Panc1 (cell line): ENCODE measurements at regions not wholly inside any gene's neighbourhood (a gene's known extent, or its start where the extent isn't known, plus 50 kb on each side); places are given as distances from the start of the nearest gene placed in this dataset.
"Not testable (repeated sequence)": the region's sequence is repeated elsewhere in the genome, so short reads cannot be mapped to it uniquely, and the experiment has no call there.

Experiments used
- POLR2AphosphoS5 ChIP-seq: IDR thresholded peaks from 2 replicates; pipeline ENCODE4 v1.6.1; 2012; ENCODE audit warnings: mild to moderate bottlenecking, low read depth, low read length, moderate library complexity
- TCF7L2 ChIP-seq: IDR thresholded peaks from 2 replicates; pipeline ENCODE4 v1.6.1; 2011; ENCODE audit warnings: mild to moderate bottlenecking, low read depth, low read length, inconsistent platforms
- TF ChIP-seq, protein P1 (sequence below): fragments of 450-650 bp; IDR thresholded peaks from 2 replicates; pipeline ENCODE4 v1.5.1; 2017; ENCODE audit warnings: mild to moderate bottlenecking
- TF ChIP-seq, protein P2 (sequence below), 2 experiments: IDR thresholded peaks; 2 replicates each; pipeline ENCODE4 v1.6.1; 2011 to 2012; ENCODE audit warnings: low read depth in 2 of 2, control low read depth in 1 of 2, low read length in 1 of 2, mild to moderate bottlenecking in 1 of 2, moderate library complexity in 1 of 2; ENCODE audit not compliant: insufficient read depth in 1 of 2

DNA sequence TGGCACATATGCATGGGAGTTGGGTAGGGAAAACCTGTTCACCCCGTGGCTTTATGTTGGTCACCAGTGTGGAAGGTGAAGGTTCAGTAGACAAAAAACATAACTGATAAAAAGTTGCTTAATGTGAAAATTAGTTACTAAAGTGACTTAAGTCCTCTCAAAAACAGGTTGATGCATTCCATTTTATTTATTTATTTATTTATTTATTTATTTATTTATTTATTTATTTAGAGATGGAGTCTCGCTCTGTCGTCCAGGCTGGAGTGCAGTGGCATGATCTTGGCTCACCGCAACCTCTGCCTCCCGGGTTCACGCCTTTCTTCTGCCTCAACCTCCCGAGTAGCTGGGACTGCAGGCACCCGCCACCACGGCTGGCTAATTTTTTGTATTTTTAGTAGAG lies 541.0 kb downstream of the DCDC2C start:
- TF ChIP-seq, protein P1, sequence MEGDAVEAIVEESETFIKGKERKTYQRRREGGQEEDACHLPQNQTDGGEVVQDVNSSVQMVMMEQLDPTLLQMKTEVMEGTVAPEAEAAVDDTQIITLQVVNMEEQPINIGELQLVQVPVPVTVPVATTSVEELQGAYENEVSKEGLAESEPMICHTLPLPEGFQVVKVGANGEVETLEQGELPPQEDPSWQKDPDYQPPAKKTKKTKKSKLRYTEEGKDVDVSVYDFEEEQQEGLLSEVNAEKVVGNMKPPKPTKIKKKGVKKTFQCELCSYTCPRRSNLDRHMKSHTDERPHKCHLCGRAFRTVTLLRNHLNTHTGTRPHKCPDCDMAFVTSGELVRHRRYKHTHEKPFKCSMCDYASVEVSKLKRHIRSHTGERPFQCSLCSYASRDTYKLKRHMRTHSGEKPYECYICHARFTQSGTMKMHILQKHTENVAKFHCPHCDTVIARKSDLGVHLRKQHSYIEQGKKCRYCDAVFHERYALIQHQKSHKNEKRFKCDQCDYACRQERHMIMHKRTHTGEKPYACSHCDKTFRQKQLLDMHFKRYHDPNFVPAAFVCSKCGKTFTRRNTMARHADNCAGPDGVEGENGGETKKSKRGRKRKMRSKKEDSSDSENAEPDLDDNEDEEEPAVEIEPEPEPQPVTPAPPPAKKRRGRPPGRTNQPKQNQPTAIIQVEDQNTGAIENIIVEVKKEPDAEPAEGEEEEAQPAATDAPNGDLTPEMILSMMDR = not testable (repeated sequence)
- TF ChIP-seq, protein P2, sequence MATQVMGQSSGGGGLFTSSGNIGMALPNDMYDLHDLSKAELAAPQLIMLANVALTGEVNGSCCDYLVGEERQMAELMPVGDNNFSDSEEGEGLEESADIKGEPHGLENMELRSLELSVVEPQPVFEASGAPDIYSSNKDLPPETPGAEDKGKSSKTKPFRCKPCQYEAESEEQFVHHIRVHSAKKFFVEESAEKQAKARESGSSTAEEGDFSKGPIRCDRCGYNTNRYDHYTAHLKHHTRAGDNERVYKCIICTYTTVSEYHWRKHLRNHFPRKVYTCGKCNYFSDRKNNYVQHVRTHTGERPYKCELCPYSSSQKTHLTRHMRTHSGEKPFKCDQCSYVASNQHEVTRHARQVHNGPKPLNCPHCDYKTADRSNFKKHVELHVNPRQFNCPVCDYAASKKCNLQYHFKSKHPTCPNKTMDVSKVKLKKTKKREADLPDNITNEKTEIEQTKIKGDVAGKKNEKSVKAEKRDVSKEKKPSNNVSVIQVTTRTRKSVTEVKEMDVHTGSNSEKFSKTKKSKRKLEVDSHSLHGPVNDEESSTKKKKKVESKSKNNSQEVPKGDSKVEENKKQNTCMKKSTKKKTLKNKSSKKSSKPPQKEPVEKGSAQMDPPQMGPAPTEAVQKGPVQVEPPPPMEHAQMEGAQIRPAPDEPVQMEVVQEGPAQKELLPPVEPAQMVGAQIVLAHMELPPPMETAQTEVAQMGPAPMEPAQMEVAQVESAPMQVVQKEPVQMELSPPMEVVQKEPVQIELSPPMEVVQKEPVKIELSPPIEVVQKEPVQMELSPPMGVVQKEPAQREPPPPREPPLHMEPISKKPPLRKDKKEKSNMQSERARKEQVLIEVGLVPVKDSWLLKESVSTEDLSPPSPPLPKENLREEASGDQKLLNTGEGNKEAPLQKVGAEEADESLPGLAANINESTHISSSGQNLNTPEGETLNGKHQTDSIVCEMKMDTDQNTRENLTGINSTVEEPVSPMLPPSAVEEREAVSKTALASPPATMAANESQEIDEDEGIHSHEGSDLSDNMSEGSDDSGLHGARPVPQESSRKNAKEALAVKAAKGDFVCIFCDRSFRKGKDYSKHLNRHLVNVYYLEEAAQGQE (IDR thresholded peaks at IDR 0.05; ENCODE audit: insufficient read depth in 1 of 2, low read depth in 2 of 2, low read length in 1 of 2) = not testable (repeated sequence)
- TF ChIP-seq TCF7L2, POLR2AphosphoS5: not testable (repeated sequence)
